NT2/D1 (cell line): ENCODE measurements at regions not wholly inside any gene's neighbourhood (a gene's known extent, or its start where the extent isn't known, plus 50 kb on each side); places are given as distances from the start of the nearest gene placed in this dataset.
"Not testable (repeated sequence)": the region's sequence is repeated elsewhere in the genome, so short reads cannot be mapped to it uniquely, and the experiment has no call there.

ENCODE experiments used
- DNase-seq: peaks from one replicate; pipeline ENCODE4 v3.0.0-alpha.2; 2011; ENCODE audit warnings: low read depth, low spot score
- H3K27me3 ChIP-seq: 2 replicates; pipeline ENCODE4 v1.6.0; 2011; ENCODE audit warnings: mild to moderate bottlenecking; ENCODE audit not compliant: insufficient read length, insufficient read depth
- H3K36me3 ChIP-seq: 2 replicates; pipeline ENCODE4 v1.6.1; 2011; ENCODE audit warnings: mild to moderate bottlenecking, low read length, mixed read lengths; ENCODE audit not compliant: insufficient read depth, insufficient read length
- H3K4me1 ChIP-seq: 2 replicates; pipeline ENCODE4 v1.5.1; 2011; ENCODE audit not compliant: insufficient read depth, insufficient read length
- H3K4me3 ChIP-seq: 2 replicates; pipeline ENCODE4 v1.5.1; 2011; ENCODE audit warnings: low read depth; ENCODE audit not compliant: insufficient read length
- H3K9ac ChIP-seq: 2 replicates; pipeline ENCODE4 v1.6.0; 2011; ENCODE audit warnings: low read depth; ENCODE audit not compliant: insufficient read length
- H3K9me3 ChIP-seq: 2 replicates; pipeline ENCODE4 v1.5.1; 2011; ENCODE audit warnings: mild to moderate bottlenecking, low read length; ENCODE audit not compliant: insufficient read depth
- SUZ12 ChIP-seq: IDR thresholded peaks from 2 replicates; pipeline ENCODE4 v1.6.1; 2011; ENCODE audit not compliant: insufficient read length, insufficient read depth; ENCODE audit errors: extremely low read depth
- YY1 ChIP-seq: IDR thresholded peaks from 2 replicates; pipeline ENCODE4 v1.6.1; 2011; ENCODE audit not compliant: insufficient read length, insufficient read depth
- ZNF274 ChIP-seq: IDR thresholded peaks from 2 replicates; pipeline ENCODE4 v1.6.1; 2011; ENCODE audit warnings: mild to moderate bottlenecking, low read depth, low read length

GRCh38 chr6:27644528-27644927, 171.6 kb upstream of the ZNF184 start:
- H3K4me3 ChIP-seq = no peak overlapping the region
- H3K4me1 ChIP-seq = peaks cover 2% of the 10 kb centered on the region
- H3K9ac ChIP-seq = no peak overlapping the region
- H3K36me3 ChIP-seq = no peaks in the 10 kb centered on the region
- no peak for TF ChIP-seq SUZ12
- TF ChIP-seq YY1 = no peak
- TF ChIP-seq ZNF274 = no peak
- DNase-seq = no peak
- H3K9me3 ChIP-seq = no peaks in the 10 kb centered on the region
- no peaks in the 10 kb centered on the region for H3K27me3 ChIP-seq

- H3K36me3 ChIP-seq = no peaks in the 10 kb centered on the region
- H3K4me1 ChIP-seq = peaks cover 2% of the 10 kb centered on the region
- H3K27me3 ChIP-seq = no peaks in the 10 kb centered on the region
- H3K4me3 ChIP-seq = no peak overlapping the region
- TF ChIP-seq SUZ12 (no peak), YY1 (no peak), ZNF274 (no peak)
- DNase-seq = no peak
- H3K9me3 ChIP-seq = no peaks in the 10 kb centered on the region
- no peak overlapping the region for H3K9ac ChIP-seq
Observed at GRCh38 chr6:27642744-27643456, 170.0 kb upstream of the ZNF184 start.

- not testable (repeated sequence) for H3K27me3 ChIP-seq, H3K4me3 ChIP-seq, DNase-seq, H3K4me1 ChIP-seq, H3K36me3 ChIP-seq, H3K9ac ChIP-seq
- peaks cover 16% of the 10 kb centered on the region for H3K9me3 ChIP-seq
Observed at GRCh38 chr6:27635886-27636285, 163.0 kb upstream of the ZNF184 start.

GRCh38 chr6:27633221-27633688, 160.3 kb upstream of the ZNF184 start:
- not testable (repeated sequence) for H3K36me3 ChIP-seq, H3K9ac ChIP-seq, H3K4me3 ChIP-seq, H3K27me3 ChIP-seq, H3K4me1 ChIP-seq, DNase-seq
- peaks cover 16% of the 10 kb centered on the region for H3K9me3 ChIP-seq

- H3K9me3 ChIP-seq = peaks cover 16% of the 10 kb centered on the region
- DNase-seq = no peak
- no peaks in the 10 kb centered on the region for H3K4me1 ChIP-seq
- no peak overlapping the region for H3K9ac ChIP-seq
- H3K36me3 ChIP-seq = no peaks in the 10 kb centered on the region
- H3K27me3 ChIP-seq = no peaks in the 10 kb centered on the region
- TF ChIP-seq SUZ12 (no peak), ZNF274 (no peak), YY1 (no peak)
- H3K4me3 ChIP-seq = no peak overlapping the region
Observed at GRCh38 chr6:27631609-27631916, 158.7 kb upstream of the ZNF184 start.

GRCh38 chr6:27630727-27631608, 158.1 kb upstream of the ZNF184 start:
- Histone ChIP-seq H3K9ac (peak overlapping the region; percentile 76), H3K9me3 (peaks cover 16% of the 10 kb centered on the region), H3K4me3 (peak overlapping the region; percentile 66), H3K27me3 (no peaks in the 10 kb centered on the region), H3K4me1 (no peaks in the 10 kb centered on the region), H3K36me3 (no peaks in the 10 kb centered on the region)
- TF ChIP-seq YY1 (no peak), ZNF274 (no peak), SUZ12 (no peak)
- no peak for DNase-seq

GRCh38 chr6:27624694-27625262, 151.9 kb upstream of the ZNF184 start:
- no peak for DNase-seq
- Histone ChIP-seq H3K9me3 (no peaks in the 10 kb centered on the region), H3K4me1 (no peaks in the 10 kb centered on the region), H3K4me3 (no peak overlapping the region), H3K9ac (no peak overlapping the region), H3K36me3 (no peaks in the 10 kb centered on the region), H3K27me3 (no peaks in the 10 kb centered on the region)
- TF ChIP-seq SUZ12 = no peak
- TF ChIP-seq ZNF274 = no peak
- TF ChIP-seq YY1 = no peak
